Mesenchymal stem cell (in vitro differentiated cells and primary cell): ENCODE measurements at regions not wholly inside any gene's neighbourhood (a gene's known extent, or its start where the extent isn't known, plus 50 kb on each side); places are given as distances from the start of the nearest gene placed in this dataset. TPM values are rescaled to one million over a fixed set of nuclear protein-coding genes. Genes with fewer than 3 reads are reported as not detected.
"Not testable (repeated sequence)": the region's sequence is repeated elsewhere in the genome, so short reads cannot be mapped to it uniquely, and the experiment has no call there.

Experiments used
- DNase-seq: peaks from one replicate; pipeline ENCODE4 v3.0.0-alpha.2; 2013
- H2AFZ ChIP-seq: one replicate; pipeline ENCODE4 v1.6.1; 2013; ENCODE audit warnings: low read depth, mild to moderate bottlenecking, control low read depth, inconsistent platforms, low read length, moderate library complexity
- H2AK5ac ChIP-seq: 2 replicates; pipeline ENCODE4 v1.6.1; 2013; ENCODE audit warnings: low read length, moderate library complexity, mild to moderate bottlenecking, inconsistent platforms; ENCODE audit not compliant: severe bottlenecking
- H2BK120ac ChIP-seq: one replicate; pipeline ENCODE4 v1.6.1; 2013; ENCODE audit warnings: low read depth, mild to moderate bottlenecking, inconsistent platforms, low read length, moderate library complexity
- H2BK12ac ChIP-seq, 2 experiments: one replicate each; pipeline ENCODE4 v1.6.1; 2013; ENCODE audit warnings: inconsistent platforms in 2 of 2, low read length in 2 of 2, mild to moderate bottlenecking in 2 of 2, moderate library complexity in 2 of 2, control low read depth in 1 of 2
- H2BK15ac ChIP-seq: one replicate; pipeline ENCODE4 v1.6.1; 2013; ENCODE audit warnings: mild to moderate bottlenecking, low read depth, inconsistent platforms; ENCODE audit not compliant: poor library complexity, severe bottlenecking
- H2BK5ac ChIP-seq: 2 replicates; pipeline ENCODE4 v1.6.1; 2013; ENCODE audit warnings: low read depth, mild to moderate bottlenecking, low read length, control low read depth, inconsistent platforms; ENCODE audit not compliant: poor library complexity, severe bottlenecking
- H3K14ac ChIP-seq, 2 experiments: one replicate each; pipeline ENCODE4 v1.6.1; 2013; ENCODE audit warnings: inconsistent platforms in 2 of 2, low read length in 2 of 2, control low read depth in 1 of 2, mild to moderate bottlenecking in 1 of 2, moderate library complexity in 1 of 2
- H3K18ac ChIP-seq, 2 experiments: one replicate each; pipeline ENCODE4 v1.6.1; 2013; ENCODE audit warnings: inconsistent platforms in 2 of 2, low read length in 2 of 2, control low read depth in 1 of 2, low read depth in 1 of 2, mild to moderate bottlenecking in 1 of 2
- H3K23ac ChIP-seq, 2 experiments: one replicate each; pipeline ENCODE4 v1.6.1; 2013; ENCODE audit warnings: inconsistent platforms in 2 of 2, low read length in 2 of 2, mild to moderate bottlenecking in 2 of 2, moderate library complexity in 2 of 2, control low read depth in 1 of 2
- H3K27ac ChIP-seq: 2 replicates; pipeline ENCODE4 v1.5.1; 2013; ENCODE audit warnings: mild to moderate bottlenecking, moderate library complexity, low read length, control low read depth, inconsistent platforms; ENCODE audit not compliant: poor library complexity, severe bottlenecking
- H3K27me3 ChIP-seq, 2 experiments: 2 replicates each; pipeline versions ENCODE4 v1.6.1 to v1.7.0; 2013; ENCODE audit warnings: low read length in 2 of 2, mild to moderate bottlenecking in 2 of 2, moderate library complexity in 2 of 2, control low read depth in 1 of 2, inconsistent platforms in 1 of 2; ENCODE audit not compliant: control insufficient read depth in 1 of 2, insufficient read depth in 1 of 2
- H3K36me3 ChIP-seq, 2 experiments: 2 replicates each; pipeline versions ENCODE4 v1.6.1 to v1.7.0; 2013; ENCODE audit warnings: low read length in 2 of 2, control low read depth in 1 of 2, inconsistent platforms in 1 of 2, low read depth in 1 of 2, mild to moderate bottlenecking in 1 of 2; ENCODE audit not compliant: insufficient read depth in 2 of 2, control insufficient read depth in 1 of 2
- H3K4ac ChIP-seq, 2 experiments: one replicate each; pipeline ENCODE4 v1.6.1; 2013; ENCODE audit warnings: inconsistent platforms in 2 of 2, low read length in 2 of 2, mild to moderate bottlenecking in 2 of 2, moderate library complexity in 2 of 2, control low read depth in 1 of 2, low read depth in 1 of 2
- H3K4me1 ChIP-seq: 2 replicates; pipeline ENCODE4 v1.6.1; 2013; ENCODE audit warnings: low read depth, low read length, control low read depth; ENCODE audit not compliant: control insufficient read depth, insufficient read depth
- H3K4me2 ChIP-seq: 2 replicates; pipeline ENCODE4 v1.6.1; 2013; ENCODE audit warnings: low read length, mild to moderate bottlenecking, inconsistent platforms; ENCODE audit not compliant: poor library complexity, severe bottlenecking
- H3K4me3 ChIP-seq, 2 experiments: 2 replicates each; pipeline versions ENCODE4 v1.5.1 to v1.7.0; 2013; ENCODE audit warnings: low read length in 2 of 2, mild to moderate bottlenecking in 2 of 2, control low read depth in 1 of 2, low read depth in 1 of 2; ENCODE audit not compliant: insufficient read depth in 1 of 2
- H3K79me1 ChIP-seq: replicated peaks from 2 replicates; pipeline ENCODE4 v1.6.1; 2013; ENCODE audit warnings: mild to moderate bottlenecking, control low read depth, low read length, inconsistent platforms; ENCODE audit not compliant: poor library complexity, severe bottlenecking
- H3K9ac ChIP-seq: 2 replicates; pipeline ENCODE4 v1.7.0; 2013; ENCODE audit warnings: mild to moderate bottlenecking, low read length, moderate library complexity
- H3K9me3 ChIP-seq: 2 replicates; pipeline ENCODE4 v1.7.0; 2013; ENCODE audit warnings: mild to moderate bottlenecking, low read length; ENCODE audit not compliant: control insufficient read depth
- H4K8ac ChIP-seq: one replicate; pipeline ENCODE4 v1.6.1; 2013; ENCODE audit warnings: inconsistent platforms, mild to moderate bottlenecking, low read length, moderate library complexity
- H4K91ac ChIP-seq: one replicate; pipeline ENCODE4 v1.6.1; 2013; ENCODE audit warnings: mild to moderate bottlenecking, low read length, inconsistent platforms
- WGBS: methylation state at CpG from one replicate; pipeline ENCODE4 v1.1.7; 2013; ENCODE audit warnings: mixed read lengths; 5-methylcytosine and 5-hydroxymethylcytosine counted together
- small RNA-seq: library from polyadenylated mRNA; stranded (forward); fragments of <200 nt; extraction: miRNeasy Mini kit (QIAGEN cat#:217004); gene quantifications from one replicate; pipeline ENCODE3, GENCODE V24; 2013; ENCODE audit warnings: low read depth

DNA sequence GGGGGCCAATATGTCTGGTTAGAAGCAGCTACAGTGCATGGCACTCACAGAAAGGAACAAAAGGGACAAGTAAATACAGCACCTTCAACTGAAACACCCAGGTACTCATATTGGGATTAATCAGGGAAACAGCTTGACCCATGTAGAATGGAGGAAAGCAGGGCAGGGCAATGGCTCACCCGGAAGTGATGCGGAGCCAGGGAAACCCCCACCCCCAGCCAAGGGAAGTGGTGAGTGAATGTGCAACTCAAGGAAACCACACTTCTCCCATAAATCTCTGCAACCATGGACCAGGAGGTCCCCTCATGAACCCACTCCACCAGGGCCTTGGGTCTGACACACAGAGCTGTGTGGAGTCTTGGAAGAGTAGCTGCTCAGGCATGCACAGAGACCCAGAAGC, 117.1 kb downstream of the MTHFS start:
- H3K9ac ChIP-seq: no peak overlapping the region
- H2BK120ac ChIP-seq: no peak overlapping the region
- no CpG with 5 or more reads among the region's 2 CpGs for WGBS
- no peak overlapping the region for H3K27ac ChIP-seq
- H3K23ac ChIP-seq: no peak overlapping the region
- H3K18ac ChIP-seq: no peak overlapping the region
- no peaks in the 10 kb centered on the region for H3K4me1 ChIP-seq
- no peak overlapping the region for H3K14ac ChIP-seq
- no peak overlapping the region for H4K91ac ChIP-seq
- H3K27me3 ChIP-seq: peaks cover 0 to 2% of the 10 kb centered on the region in 2 experiments
- no peak overlapping the region for H3K4me2 ChIP-seq
- no peaks in the 10 kb centered on the region for H3K36me3 ChIP-seq
- H2BK15ac ChIP-seq: no peak overlapping the region
- H2BK5ac ChIP-seq: no peak overlapping the region
- peaks cover 24% of the 10 kb centered on the region for H3K9me3 ChIP-seq
- H3K4ac ChIP-seq: no peak overlapping the region
- no peak overlapping the region for H2AK5ac ChIP-seq
- no peak for DNase-seq
- no peaks in the 10 kb centered on the region for H3K79me1 ChIP-seq
- H3K4me3 ChIP-seq: no peak overlapping the region
- no peak overlapping the region for H4K8ac ChIP-seq
- no peak overlapping the region for H2AFZ ChIP-seq
- H2BK12ac ChIP-seq: no peak overlapping the region

- not testable (repeated sequence) for H4K91ac ChIP-seq, H2BK120ac ChIP-seq, H3K18ac ChIP-seq, H3K23ac ChIP-seq, H4K8ac ChIP-seq, H2BK5ac ChIP-seq, H3K36me3 ChIP-seq, H3K4me3 ChIP-seq, H3K4me2 ChIP-seq, H2BK12ac ChIP-seq, H3K79me1 ChIP-seq, H2AK5ac ChIP-seq, H3K27ac ChIP-seq, H2BK15ac ChIP-seq, H3K9ac ChIP-seq, H3K4ac ChIP-seq, H2AFZ ChIP-seq, H3K14ac ChIP-seq, DNase-seq, H3K27me3 ChIP-seq, H3K4me1 ChIP-seq
- H3K9me3 ChIP-seq: peaks cover 24% of the 10 kb centered on the region
These were observed 114.5 kb downstream of the MTHFS start for GRCh38 chr15:79782307-79782706.

Small RNAs in the stretch of these regions (small RNA-seq; reads per million reads assigned to genes)
- gene AC026826.2 (not detected), gene AC026826.3 (not detected)
